HepG2 (cell line): ENCODE measurements at regions not wholly inside any gene's neighbourhood (a gene's known extent, or its start where the extent isn't known, plus 50 kb on each side); places are given as distances from the start of the nearest gene placed in this dataset.

Experiments used
- ATAC-seq: fragments of 200-7000 bp; cut with Tn5 transposase; 3 replicates; pipeline ENCODE4 v1.9.1; 2020; ENCODE audit warnings: mild to moderate bottlenecking, moderate library complexity
- BruUV-seq: library from RNA; stranded (reverse); fragments of 400-500 nt; replicated peaks from 2 replicates; lab custom pipeline; 2021; lab: Mats Ljungman, UMichigan
- CTCF ChIA-PET: fragments of 300-600 bp; formaldehyde crosslinking; extraction: SDS; loops from one replicate; lab custom pipeline; 2021; ENCODE audit warnings: low total read pairs, inconsistent platforms, low intra/inter-chr PET ratio; lab: Yijun Ruan, JAX
- POLR2A ChIA-PET: fragments of 350-600 bp; sonication (Branson Sonifier 250); formaldehyde crosslinking; loops from one replicate; lab custom pipeline; 2020; ENCODE audit warnings: antibody characterized with exemption, inconsistent platforms; lab: Yijun Ruan, JAX
- DNase-seq: peaks from one replicate; pipeline ENCODE4 v3.0.0-alpha.2; 2015; ENCODE audit warnings: low spot score
- FAIRE-seq: peaks from 3 replicates; lab custom pipeline; 2011; peaks lifted over from hg19 to GRCh38; lab: Jason Lieb, UNC
- H2AFZ ChIP-seq: one replicate; pipeline ENCODE4 v1.6.1; 2011; ENCODE audit warnings: low read length, inconsistent platforms
- H3K27ac ChIP-seq: fragments of 300-600 bp; 3 replicates; pipeline ENCODE4 v1.8.0; 2011; ENCODE audit warnings: mixed run types, mild to moderate bottlenecking, mixed read lengths, low read length, inconsistent platforms; ENCODE audit not compliant: insufficient read depth; ENCODE audit errors: extremely low read length
- H3K27me3 ChIP-seq, 2 experiments: fragments of 200-600 bp in 1 of 2; 2 replicates in 1 of 2; 3 replicates in 1 of 2; pipeline versions ENCODE4 v1.6.0 to v1.8.0; 2011; ENCODE audit warnings: low read length in 2 of 2, mild to moderate bottlenecking in 2 of 2, moderate library complexity in 2 of 2, inconsistent platforms in 1 of 2; ENCODE audit not compliant: insufficient read depth in 2 of 2, control insufficient read depth in 1 of 2
- H3K36me3 ChIP-seq, 2 experiments: fragments of 200-600 bp in 1 of 2; replicated peaks in 1 of 2; 2 replicates in 1 of 2; 3 replicates in 1 of 2; pipeline versions ENCODE4 v1.5.1 to v1.8.0; 2011; ENCODE audit warnings: low read length in 2 of 2, inconsistent platforms in 1 of 2; ENCODE audit not compliant: insufficient read depth in 2 of 2, control insufficient read depth in 1 of 2
- H3K4me1 ChIP-seq: 2 replicates; pipeline ENCODE4 v1.5.1; 2012; ENCODE audit warnings: low read length, inconsistent platforms; ENCODE audit not compliant: insufficient read depth
- H3K4me2 ChIP-seq: 2 replicates; pipeline ENCODE4 v1.6.0; 2011; ENCODE audit warnings: low read depth, low read length, inconsistent platforms
- H3K4me3 ChIP-seq, 3 experiments: fragments of 200-600 bp in 1 of 3; sonication (generic), shearing (Covaris generic) in 1 of 3; replicated peaks in 1 of 3; 2 replicates each; pipeline ENCODE4 v1.5.1; 2011 to 2016; ENCODE audit warnings: low read length in 3 of 3, inconsistent platforms in 2 of 3, low read depth in 2 of 3, mild to moderate bottlenecking in 2 of 3, control low read depth in 1 of 3, mixed read lengths in 1 of 3; ENCODE audit not compliant: insufficient read depth in 1 of 3
- H3K79me2 ChIP-seq: one replicate; pipeline ENCODE4 v1.6.1; 2011; ENCODE audit warnings: low read length, inconsistent platforms; ENCODE audit not compliant: insufficient read depth
- H3K9ac ChIP-seq: 2 replicates; pipeline ENCODE4 v1.6.0; 2011; ENCODE audit warnings: mild to moderate bottlenecking, low read depth, low read length, inconsistent platforms; ENCODE audit not compliant: insufficient read depth
- H3K9me3 ChIP-seq: 2 replicates; pipeline ENCODE4 v1.5.1; 2012; ENCODE audit warnings: mild to moderate bottlenecking, low read length
- H4K20me1 ChIP-seq: 2 replicates; pipeline ENCODE4 v1.6.0; 2011; ENCODE audit warnings: inconsistent platforms, mild to moderate bottlenecking, low read length, moderate library complexity; ENCODE audit not compliant: insufficient read depth
- ATF2 ChIP-seq: sonication (generic); formaldehyde crosslinking; IDR thresholded peaks from 2 replicates; pipeline ENCODE4 v1.4.0; 2020; ENCODE audit warnings: missing genetic modification reagents
- ATF7 ChIP-seq, 2 experiments: fragments of 450-650 bp in 1 of 2; sonication (generic) in 1 of 2; formaldehyde crosslinking in 1 of 2; IDR thresholded peaks; 2 replicates each; pipeline versions ENCODE4 v1.4.0 to v1.6.1; 2016 to 2020; ENCODE audit warnings: antibody characterized with exemption in 1 of 2, mild to moderate bottlenecking in 1 of 2, missing genetic modification reagents in 1 of 2
- SAP130 ChIP-seq: IDR thresholded peaks from 2 replicates; pipeline ENCODE4 v1.6.1; 2016; ENCODE audit warnings: low read depth
- XRCC5 ChIP-seq: fragments of 200-400 bp; formaldehyde crosslinking; optimal IDR thresholded peaks from 2 replicates; pipeline ENCODE3; 2017; ENCODE audit warnings: mild to moderate bottlenecking, low read length
- ZBTB2 ChIP-seq: sonication (generic); formaldehyde crosslinking; IDR thresholded peaks from 2 replicates; pipeline ENCODE4 v1.8.0; 2022; ENCODE audit warnings: low read depth, missing genetic modification reagents
- ZMAT3 ChIP-seq: sonication (generic); formaldehyde crosslinking; conservative IDR thresholded peaks from 2 replicates; pipeline ENCODE4 v1.7.0; 2021; ENCODE audit warnings: missing genetic modification reagents
- ZNF20 ChIP-seq: sonication (generic); formaldehyde crosslinking; IDR thresholded peaks from 2 replicates; pipeline ENCODE4 v1.4.0; 2020; ENCODE audit warnings: mild to moderate bottlenecking, moderate library complexity, missing genetic modification reagents
- WGBS: methylation state at CpG from one replicate; pipeline ENCODE4 v1.1.6; 2017; ENCODE audit warnings: low lambda C conversion rate; 5-methylcytosine and 5-hydroxymethylcytosine counted together
- in situ Hi-C: cut with HindIII; loops from 2 replicates; pipeline ENCODE4 v1.10.0; 2017; ENCODE audit warnings: low pct_unique_long_range_greater_than_20kb; ENCODE audit not compliant: extremely low pct_ligation_motif_present
- intact Hi-C: fragments of 100-400 bp; cut with micrococcal nuclease; formaldehyde crosslinking; loops from one replicate; pipeline ENCODE4 v1.10.0; 2022; ENCODE audit not compliant: unreplicated experiment

- no peak for DNase-seq
- ATAC-seq: no peak
- H2AFZ ChIP-seq: no peak overlapping the region
- no peak for FAIRE-seq
- no peak overlapping the region for H3K9ac ChIP-seq
- intact Hi-C loops: no loop called here
- no peaks in the 10 kb centered on the region for H3K9me3 ChIP-seq
- in situ Hi-C loops: no loop called here
- H3K36me3 ChIP-seq: no peaks in the 10 kb centered on the region
- no peak for TF ChIP-seq ZNF20 (CRISPR knock-in tag)
- TF ChIP-seq ATF7 (IDR thresholded peaks at IDR 0.05): no peak
- TF ChIP-seq ATF7 (CRISPR knock-in tag; IDR thresholded peaks at IDR 0.05): no peak
- TF ChIP-seq XRCC5: no peak
- no peak for TF ChIP-seq ATF2
- no peak for TF ChIP-seq SAP130 (CRISPR knock-in tag)
- TF ChIP-seq ZMAT3: no peak
- no peak for TF ChIP-seq ZBTB2 (CRISPR knock-in tag)
- H4K20me1 ChIP-seq: no peaks in the 10 kb centered on the region
- POLR2A ChIA-PET: no interaction called here
- H3K4me3 ChIP-seq: no peak overlapping the region
- CTCF ChIA-PET: no interaction called here
- H3K79me2 ChIP-seq: no peaks in the 10 kb centered on the region
- no peak overlapping the region for H3K27ac ChIP-seq
- no TSS peak for BruUV-seq
- no peaks in the 10 kb centered on the region for H3K27me3 ChIP-seq
- H3K4me2 ChIP-seq: no peak overlapping the region
- 59% methylated on average over 6 of the region's 6 CpGs for WGBS
- H3K4me1 ChIP-seq: no peaks in the 10 kb centered on the region
Measured at GRCh38 chr7:41193738-41194282, 509.1 kb downstream of the INHBA start.
